HG03432 (cell line): ENCODE measurements at regions not wholly inside any gene's neighbourhood (a gene's known extent, or its start where the extent isn't known, plus 50 kb on each side); places are given as distances from the start of the nearest gene placed in this dataset.
"Not testable (repeated sequence)": the region's sequence is repeated elsewhere in the genome, so short reads cannot be mapped to it uniquely, and the experiment has no call there.

Experiments used
- ATAC-seq: cut with Tn5 transposase; IDR thresholded peaks from one replicate; pipeline ENCODE4 v1.9.1; 2021; ENCODE audit warnings: mild to moderate bottlenecking, moderate library complexity; ENCODE audit not compliant: unreplicated experiment

DNA sequence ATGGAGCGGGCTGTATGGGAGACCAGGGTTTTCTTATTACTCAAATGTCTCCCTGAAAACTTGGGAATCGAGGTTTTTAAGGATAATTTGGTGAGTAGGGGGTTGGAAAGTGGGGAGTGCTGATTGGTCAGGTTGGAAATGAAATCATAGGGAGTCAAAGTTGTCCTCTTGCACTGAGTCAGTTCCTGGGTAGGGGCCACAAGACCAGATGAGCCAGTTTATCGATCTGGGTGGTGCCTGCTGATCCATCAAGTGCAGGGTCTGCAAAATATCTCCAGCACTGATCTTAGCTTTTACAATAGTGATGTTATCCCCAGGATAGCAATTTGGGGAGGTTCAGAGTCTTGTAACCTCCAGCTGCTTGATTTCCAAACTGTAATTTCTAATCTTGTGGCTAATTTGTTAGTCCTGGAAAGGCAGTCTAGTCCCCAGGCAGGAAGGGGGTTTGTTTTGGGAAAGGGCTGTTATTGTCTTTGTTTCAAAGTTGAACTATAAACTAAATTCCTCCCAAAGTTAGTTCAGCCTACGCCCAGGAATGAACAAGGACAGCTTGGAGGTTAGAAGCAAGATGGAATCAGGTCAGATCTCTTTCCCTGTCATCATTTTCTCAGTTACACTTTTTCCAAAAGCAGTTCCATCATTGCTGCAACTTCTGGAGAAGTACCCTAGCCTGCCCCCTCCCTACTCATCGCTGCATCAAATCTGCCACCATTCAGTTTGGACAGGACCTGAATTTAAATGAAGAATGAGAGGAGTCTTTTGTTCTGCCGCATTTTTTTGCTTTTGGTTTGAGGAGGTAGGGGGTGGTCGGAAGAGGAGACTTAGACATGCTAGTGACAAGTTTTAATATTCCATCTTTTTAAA lies 236.4 kb upstream of the GALNT17 start:
- ATAC-seq, result not testable (repeated sequence)

DNA sequence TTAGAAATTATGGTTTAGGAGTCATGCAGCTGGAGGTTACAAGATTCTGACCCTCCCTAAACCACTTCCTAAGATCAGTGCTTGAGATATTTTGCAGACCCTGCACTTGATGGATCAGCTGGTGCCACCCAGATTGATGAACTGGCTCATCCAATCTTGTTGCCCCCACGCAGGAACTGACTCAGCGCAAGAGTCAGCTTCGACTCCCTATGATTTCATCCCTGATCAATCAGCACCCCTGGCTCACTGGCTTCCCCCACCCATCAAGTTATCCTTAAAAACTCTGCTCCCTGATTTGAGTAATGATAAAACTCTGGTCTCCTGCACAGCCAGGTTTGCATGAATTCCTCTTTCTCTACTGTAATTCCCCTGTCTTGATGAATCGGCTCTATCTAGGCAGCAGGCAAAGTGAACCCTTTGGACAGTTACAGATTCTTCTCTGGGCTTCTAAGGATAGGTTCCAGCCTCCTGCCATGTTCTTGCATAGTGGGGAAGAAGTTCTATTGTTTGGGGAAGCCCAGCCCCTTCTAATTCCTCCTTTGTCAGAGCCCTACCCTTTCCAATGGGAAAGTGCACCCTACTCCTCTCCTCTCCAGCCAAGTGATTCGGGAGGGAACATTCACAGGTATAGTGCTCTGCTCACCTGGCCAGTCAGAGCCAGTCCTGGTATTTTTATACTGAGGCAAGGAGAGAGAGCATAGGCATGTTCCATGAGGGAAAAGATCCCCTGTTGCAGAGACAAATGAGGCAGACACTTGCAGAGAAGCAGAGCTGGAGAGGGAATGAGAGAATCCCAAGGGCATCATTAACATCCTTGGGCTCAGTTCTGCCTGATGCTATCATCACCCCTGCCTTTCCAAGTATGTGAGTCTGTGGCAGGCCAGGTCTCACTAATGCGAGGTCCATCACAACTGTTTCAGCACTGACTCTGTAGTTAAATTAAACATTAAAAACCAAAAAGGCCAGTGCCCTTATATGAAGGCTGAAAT lies 224.4 kb upstream of the GALNT17 start:
- no peak for ATAC-seq

DNA sequence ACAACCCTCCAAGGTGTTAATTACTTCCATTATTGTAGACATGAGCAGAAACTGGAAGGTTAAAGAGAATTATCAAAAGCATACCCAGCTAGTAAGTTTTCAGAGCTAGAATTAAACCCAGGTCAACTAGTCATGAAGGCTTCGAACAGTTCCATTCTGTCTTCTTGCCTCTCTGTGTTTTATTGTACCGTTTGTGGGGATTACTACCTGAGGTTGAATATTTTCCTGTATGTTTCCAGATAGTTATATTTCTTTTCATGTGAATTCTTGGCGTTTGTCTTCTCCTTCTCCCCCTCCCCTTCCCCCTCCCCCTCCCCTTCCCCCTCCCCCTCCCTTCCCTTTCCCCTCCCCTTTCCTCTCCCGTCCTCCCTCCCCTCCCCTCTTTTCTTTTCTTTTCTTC lies 218.0 kb upstream of the GALNT17 start:
- no peak for ATAC-seq

DNA sequence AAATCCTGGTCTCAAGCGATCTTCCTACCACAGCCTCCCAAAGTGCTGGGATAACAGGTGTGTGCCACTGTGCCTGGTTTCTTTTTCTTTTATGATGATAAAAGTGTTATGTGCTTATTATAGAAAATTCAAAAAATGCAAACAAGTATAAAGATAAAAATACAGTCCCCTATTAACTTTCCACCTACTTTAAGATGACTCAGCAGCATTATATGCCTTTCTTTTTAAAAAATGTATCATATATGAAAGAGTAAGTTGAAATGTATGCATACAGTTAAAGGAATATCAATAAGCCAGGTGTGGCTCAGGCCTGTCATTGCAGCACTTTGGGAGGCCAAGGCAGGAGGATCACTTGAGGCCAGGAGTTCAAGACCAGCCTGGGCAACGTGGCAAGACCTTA lies 216.9 kb upstream of the GALNT17 start:
- no peak for ATAC-seq

DNA sequence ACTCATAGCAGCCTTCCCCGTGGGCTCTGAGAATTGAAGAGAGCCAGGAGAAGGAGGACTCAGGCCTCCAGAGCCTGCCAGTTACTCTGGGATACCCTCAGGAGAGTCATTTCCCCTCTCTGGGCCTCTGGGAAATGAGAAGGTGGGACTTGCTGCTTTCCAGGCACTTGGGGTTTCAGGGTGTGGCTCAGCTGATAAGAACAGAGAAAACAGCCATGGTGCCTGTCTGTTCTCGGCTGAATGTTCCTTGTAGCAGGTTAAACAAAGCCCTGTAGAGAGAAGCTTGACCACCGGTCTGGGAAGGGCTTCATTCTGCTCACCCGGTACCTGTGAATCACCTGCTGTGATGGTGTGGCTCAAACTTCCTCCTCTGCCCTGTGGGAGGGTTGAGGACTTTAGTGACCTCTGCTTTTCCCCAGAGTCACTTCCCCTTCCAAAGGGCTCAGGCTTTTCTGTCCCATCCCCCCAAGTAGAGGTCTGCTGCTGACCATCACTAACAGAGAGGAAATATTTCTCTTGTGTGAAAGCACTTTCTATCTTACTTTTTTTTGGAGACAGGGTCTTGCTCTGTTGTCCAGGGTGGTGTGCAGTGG lies 212.4 kb upstream of the GALNT17 start:
- ATAC-seq, result no peak

DNA sequence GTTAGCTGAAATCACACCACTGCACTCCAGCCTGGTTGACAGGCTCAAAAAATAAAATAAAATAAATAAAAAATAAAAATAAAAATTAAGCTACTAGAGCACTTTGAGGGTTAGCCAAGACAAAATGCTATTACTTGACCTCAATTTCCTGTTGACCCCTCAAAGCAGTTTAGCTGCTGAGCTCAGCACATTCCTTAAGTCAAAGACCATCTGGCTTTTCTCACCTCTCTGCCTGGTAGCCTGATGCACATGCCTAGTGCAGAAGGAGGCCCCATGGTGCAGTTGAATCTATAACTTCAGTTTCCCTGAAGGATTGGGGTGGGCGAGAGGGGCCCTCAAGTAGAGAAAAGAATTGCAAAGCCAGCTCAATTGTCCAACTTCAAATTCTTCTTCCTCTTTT lies 211.1 kb upstream of the GALNT17 start:
- no peak for ATAC-seq

DNA sequence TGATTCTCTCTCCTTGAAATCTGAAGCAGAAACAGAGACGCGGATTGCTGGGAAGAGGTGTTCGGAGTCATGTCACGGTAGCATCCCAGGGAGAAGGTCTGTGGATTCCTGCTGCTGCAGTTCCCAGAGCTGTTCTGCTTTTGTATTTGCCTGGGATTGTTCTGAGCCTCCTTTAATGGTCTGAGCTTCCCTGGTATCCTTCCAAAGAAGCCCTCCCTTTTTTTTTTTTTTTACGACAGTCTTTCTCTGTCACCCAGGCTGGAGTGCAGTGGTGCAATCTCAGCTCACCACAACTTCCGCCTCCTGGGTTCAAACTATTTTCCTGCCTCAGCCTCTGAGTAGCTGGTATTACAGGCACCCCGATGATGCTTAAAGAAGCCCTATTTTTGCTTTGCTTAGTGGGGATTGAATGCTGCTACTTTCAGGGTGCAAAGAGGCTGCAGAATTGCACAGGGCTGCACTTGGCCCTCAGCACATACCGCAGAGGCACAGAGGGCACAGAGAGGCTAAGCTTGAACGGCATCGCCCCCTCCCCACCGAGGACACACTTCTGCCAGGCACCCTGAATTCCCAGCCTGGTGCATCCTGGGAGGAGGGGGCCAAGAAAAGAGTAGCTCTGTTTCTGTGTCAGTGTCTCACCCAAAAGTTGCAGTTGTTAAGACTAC lies 208.6 kb upstream of the GALNT17 start:
- ATAC-seq, result no peak

DNA sequence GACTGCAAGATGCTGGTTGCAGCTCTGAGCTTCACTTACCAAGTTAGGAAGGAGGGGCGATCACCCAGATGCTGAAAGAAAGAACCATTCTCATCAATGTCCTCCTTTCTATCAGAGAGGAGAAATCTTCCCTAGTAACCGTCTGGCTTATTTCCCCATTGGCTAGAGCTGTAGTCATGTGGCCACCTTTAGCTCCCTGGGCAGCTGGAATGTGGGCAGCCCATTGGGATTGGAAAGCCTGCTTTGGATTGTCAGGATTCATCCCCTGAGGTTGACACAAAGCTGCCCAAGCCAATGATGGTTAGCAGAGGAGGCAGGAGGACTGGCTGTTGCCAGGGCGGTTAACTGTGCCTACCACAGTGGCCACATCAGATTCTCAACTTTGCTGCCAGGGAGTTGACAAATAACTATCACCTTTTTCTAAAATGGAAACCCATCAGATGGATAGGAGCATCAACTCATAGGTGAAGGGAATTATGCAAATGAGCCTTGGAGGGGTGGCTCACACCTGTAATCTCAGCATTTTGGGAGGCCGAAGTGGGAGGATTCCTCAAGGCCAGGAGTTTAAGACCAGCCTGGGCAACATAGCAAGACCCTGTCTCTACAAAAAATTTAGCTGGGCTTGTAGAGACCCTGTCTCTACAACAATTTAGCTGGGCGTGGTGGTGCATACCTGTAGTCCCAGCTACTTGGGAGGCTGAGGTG lies 206.4 kb upstream of the GALNT17 start:
- ATAC-seq, result no peak

DNA sequence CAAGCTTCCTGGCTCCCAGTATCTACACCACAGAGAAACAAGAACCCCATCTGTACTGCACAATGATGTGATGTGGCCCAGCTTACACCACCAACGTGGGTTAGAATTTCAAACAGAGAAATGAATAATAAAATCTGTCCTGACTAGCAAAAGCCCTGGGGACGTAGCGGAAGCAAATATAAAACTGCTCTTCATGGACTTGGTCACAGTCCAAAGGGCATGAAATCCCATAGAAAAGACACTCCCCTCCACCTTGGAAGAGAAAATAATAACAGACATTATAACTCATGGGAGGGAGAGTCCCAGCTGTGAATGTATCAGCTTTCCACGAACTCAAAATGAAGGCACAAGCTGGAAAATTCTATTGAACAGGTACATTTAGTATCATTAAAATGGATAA lies 205.3 kb upstream of the GALNT17 start:
- no peak for ATAC-seq

DNA sequence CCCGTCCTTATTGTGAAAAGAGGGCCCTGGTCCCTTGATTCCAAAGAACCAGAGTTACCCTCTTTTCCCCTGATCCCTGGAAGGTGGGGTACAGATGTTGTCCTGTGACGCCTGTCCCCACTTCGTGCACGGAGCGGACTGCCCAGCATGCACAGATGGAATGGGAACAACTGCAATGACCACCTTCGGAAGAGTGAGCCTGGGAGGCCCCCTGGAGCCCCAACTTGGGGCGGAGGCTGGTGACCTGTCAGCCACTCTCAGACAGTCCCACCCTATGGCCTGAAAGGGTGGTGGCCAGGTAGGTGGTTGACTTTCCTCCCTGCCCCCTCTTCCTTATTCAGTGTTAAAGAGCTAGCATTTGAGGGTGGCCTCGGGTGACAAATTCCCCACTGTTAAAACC lies 196.6 kb upstream of the GALNT17 start:
- ATAC-seq, result no peak

DNA sequence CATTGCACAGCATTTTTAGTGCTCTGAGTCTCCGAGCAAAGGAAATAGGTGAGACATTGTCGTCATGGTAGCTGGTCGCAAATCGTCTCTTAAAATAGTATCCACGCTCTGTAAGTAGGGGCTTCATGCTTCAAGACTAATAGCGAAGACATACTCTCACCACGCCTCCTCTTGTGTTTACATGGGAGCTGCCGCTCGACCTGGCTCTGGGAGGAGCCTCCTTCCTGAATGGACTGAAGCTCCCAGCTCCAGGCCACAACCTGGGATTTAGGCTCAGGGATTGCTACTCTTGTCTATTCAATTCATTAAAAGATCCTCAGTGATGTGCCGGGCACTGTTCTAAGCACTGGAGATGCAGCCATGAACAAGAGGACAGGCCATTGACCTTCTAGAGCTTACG lies 196.1 kb upstream of the GALNT17 start:
- ATAC-seq, result no peak

DNA sequence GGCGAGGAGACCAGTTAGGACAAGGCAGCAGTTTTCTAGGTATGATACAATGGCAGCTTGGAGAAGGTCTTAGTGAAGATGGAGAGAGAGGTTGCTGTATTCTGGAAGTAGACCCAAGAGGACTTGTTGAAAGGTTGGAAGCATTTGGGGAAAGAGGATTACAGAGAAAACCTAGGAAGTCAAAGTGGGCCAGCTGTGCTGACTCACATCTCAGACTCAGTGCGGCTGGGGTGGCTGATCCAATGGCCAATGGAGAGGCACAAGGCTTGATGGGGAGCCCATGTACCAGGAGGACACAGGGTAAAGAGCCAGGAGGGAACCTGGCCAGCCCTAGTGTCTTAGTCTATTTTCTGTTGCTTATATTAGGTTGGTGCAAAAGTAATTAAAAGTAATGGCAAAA lies 194.5 kb upstream of the GALNT17 start:
- ATAC-seq, result no peak

DNA sequence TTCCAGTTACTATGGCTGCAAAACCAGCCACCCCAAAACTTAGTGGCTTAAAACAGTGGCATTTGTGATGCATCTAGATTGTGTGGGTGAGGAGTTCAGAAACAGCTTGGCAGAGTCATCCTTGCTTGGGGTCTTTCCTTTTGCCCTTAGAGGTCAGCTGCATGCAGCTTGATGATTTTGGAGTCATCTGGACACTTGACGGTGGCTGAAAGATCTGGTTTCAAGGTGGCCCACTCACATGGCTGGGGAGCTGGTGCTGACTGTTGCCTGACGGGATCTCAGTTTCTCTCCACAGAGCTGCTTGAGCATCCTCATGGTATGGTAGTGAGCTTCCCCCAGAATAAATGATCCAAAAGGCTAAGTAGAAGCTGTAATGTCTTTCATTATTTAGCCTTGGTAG lies 191.3 kb upstream of the GALNT17 start:
- no peak for ATAC-seq

DNA sequence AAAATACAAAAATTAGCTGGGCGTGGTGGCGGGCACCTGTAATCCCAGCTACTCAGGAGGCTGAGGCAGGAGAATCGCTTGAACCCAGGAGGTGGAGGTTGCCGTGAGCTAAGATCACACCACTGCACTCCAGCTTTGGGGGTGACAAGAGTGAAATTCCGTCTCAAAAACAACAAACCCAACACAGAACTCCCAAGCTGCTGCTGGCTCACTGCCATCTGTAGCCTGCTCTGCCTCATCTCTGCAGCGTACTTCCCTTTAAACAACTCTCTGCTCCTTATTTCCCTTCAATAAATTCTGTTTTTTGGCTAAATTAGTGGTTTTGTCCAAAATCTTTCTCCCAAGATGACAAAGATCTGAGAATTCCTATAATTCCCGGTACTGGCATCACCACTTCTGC lies 189.2 kb upstream of the GALNT17 start:
- ATAC-seq, result no peak

DNA sequence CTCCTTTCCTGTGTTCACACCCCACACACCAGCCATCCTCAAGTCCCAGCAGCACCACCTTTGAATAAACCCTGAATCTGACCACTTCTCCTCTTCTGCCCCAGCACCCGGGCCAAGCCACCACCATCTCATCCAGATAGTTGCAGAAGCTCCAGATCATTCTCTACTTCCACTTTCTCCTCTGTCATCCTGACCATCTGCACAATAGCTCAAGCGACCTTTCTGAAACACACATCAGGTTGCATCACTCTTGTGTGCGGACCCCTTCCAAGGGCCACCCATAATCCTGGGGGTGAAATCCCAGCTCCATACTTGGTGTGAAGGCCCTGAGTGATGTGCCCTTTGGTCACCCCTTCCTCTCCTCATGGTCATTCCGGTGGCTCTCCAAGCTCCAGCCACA lies 187.4 kb upstream of the GALNT17 start:
- ATAC-seq, result no peak

DNA sequence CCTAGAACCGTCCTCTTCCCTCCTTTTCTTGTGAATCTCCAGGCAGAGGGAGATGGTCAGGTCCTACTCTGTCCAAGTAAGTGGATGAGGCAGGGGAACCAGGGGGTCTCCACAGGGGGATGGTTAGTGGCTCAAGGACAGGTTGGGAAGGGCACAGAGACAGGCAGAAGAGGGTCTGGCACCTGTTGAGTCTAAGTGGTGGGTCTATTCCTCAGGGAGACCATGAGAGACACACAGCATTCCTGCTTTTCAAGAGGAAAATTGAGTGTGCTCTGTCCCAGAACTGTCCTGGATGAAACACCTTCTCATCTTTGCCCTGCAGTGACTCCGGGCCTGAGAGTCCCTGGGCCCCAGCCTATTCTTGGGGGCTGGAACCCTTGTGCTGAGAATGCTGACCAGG lies 184.8 kb upstream of the GALNT17 start:
- no peak for ATAC-seq

DNA sequence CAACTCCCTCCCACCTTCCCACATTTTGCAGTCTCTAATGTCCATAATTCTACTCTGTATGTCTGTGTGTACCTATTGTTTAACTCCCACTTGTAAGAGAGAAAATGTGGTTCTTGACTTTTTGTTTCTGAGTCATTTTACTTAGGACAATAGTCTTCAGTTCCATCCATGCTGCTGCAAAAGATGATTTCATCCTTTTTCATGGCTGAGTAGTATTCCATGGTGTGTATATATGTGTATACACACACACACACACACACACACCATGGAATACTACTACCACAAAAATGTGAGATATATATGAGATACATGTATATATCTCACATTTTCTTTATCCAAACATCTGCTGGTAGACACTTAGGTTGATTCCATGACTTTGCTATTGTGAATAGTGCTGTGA lies 182.1 kb upstream of the GALNT17 start:
- ATAC-seq, result no peak

DNA sequence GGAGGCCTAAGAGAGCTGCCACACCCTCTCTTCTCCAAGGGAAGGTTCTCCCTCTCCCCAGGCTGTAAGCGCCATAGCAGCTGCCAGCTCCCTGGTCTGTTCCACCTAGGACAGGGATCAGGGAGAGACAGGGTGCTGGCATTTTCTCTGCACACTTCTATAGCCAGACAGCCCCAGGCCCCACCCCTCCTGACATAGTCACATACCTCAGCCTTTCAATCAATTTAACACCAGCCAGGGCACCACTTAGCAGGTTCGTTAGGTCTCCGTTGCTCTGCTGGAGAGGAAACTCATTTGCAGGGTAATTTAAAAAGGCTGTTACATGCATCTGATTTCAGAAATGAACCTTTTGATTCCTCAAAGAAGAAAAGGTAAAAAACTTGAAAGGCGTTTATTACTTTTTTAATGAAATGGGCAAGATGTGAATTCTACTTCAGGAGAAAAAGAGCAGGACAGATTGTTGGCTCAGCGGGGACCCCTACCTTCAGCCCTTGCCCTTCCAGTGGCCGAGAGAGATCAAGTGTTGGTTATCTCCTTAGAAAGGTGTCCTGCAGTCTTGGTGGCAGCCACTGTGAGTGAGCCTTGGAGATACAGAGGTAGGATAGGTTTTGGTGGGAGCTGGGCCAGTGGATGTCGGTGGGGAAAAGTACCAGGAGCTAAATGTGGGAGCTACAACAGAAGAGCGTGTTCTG lies 180.5 kb upstream of the GALNT17 start:
- ATAC-seq, result no peak

DNA sequence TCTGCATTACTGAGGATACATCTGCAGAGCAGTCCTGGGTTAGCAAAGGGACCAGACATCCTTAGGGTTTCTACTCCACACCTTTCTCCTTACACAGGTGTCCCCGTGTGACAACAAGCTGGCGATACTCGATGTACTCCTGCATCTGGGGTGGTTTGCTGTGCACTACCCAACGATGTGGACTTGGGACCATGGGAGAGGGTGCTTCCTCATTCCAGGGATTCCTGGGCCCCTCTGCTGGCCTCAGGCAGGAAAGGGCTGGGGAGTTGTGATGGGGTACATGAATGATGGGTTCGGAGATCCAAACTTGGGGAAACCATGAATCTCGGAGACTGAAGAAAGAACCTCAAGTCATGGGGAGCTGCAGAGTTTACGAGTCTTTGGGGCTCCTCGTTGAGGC lies 179.6 kb upstream of the GALNT17 start:
- ATAC-seq, result no peak

DNA sequence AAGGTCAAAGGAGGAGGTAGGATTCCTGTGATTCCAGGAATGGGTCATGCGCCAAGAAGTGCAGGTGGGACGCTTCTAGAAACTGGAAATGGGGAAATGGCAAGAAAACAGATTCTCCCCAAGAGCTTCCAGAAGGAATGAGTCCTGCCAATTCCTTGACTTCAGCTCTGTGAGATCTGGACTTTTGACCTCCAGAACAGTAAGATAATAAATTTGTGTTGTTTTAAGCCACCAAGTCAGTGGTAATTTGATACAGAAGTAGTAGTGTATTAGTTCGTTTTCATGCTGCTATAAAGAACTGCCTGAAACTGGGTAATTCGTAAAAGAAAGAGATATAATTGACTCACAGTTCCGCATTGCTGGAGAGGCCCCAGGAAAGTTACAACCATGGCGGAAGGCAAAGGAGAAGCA lies 178.6 kb upstream of the GALNT17 start:
- no peak for ATAC-seq
